ENCODE measurements at regions not wholly inside any gene's neighbourhood (a gene's known extent, or its start where the extent isn't known, plus 50 kb on each side); places are given as distances from the start of the nearest gene placed in this dataset.

DNA sequence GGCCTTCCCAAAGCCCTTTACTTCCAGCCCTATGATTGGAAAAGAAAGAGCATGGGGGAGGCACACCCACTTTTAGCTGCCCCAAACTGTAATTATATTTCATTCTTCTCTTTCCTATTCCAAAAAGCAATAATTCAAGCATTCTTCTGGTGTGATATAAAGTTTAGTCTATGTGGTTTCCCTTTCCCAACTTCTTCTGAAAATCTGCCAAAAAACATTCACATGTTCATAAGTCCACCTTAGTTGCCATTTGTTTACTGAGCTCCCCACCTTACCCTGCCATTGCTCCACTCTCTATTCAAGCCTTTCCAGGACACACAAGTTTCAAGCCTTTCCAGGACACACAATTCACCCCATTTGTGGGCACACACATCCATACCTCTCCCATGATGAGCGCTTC lies 111.6 kb upstream of the BMAL1 start:
- WGBS, 2 experiments: 96 to 100% methylated on average over 1 of the region's 1 CpG

DNA sequence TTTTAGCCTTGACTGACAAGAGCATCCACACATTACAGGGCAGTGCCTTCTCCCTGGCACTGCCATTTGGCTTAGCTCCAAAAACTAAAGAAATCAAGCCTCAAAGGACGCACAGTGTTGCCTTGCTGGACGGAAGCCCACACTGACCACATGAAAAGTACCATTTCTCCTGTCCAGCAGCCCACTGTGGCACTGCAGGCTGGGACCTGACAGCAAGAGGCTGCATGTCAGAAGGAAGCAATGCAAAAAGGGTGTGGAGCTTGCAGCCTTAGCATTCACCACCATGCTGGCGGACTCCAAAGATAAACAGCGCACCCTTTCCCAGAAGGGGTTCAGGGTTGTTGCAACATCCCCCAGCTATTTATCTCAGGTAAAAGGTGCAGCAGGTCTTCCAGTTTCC lies 109.3 kb upstream of the BMAL1 start:
- H3K36me3 ChIP-seq (ENCODE audit: control insufficient read depth, insufficient read depth, low read length): no peaks in the 10 kb centered on the region
- no peaks in the 10 kb centered on the region for H3K27me3 ChIP-seq (ENCODE audit: control insufficient read depth, insufficient read depth, low read length, poor library complexity, severe bottlenecking)
- H3K9me3 ChIP-seq (ENCODE audit: control insufficient read depth, low read length): no peaks in the 10 kb centered on the region
- no peak overlapping the region for H3K27ac ChIP-seq (ENCODE audit: insufficient read depth, low read depth, low read length, poor library complexity, severe bottlenecking)
- WGBS, 2 experiments: 95% methylated on average over 4 of the region's 4 CpGs
- no peaks in the 10 kb centered on the region for H3K4me1 ChIP-seq (ENCODE audit: control insufficient read depth, insufficient read depth, low read length)
- no peak overlapping the region for H3K4me3 ChIP-seq (ENCODE audit: insufficient read depth, low read depth, low read length)

More for the DNA sequence above, 111.6 kb upstream of the BMAL1 start:
- H3K36me3 ChIP-seq (ENCODE audit: control insufficient read depth, insufficient read depth, low read length): no peaks in the 10 kb centered on the region
- H3K9me3 ChIP-seq (ENCODE audit: control insufficient read depth, low read length): no peaks in the 10 kb centered on the region
- no peak overlapping the region for H3K4me3 ChIP-seq (ENCODE audit: insufficient read depth, low read depth, low read length)
- H3K4me1 ChIP-seq (ENCODE audit: control insufficient read depth, insufficient read depth, low read length): peaks cover 1% of the 10 kb centered on the region
- H3K27ac ChIP-seq (ENCODE audit: insufficient read depth, low read depth, low read length, poor library complexity, severe bottlenecking): no peak overlapping the region
- H3K27me3 ChIP-seq (ENCODE audit: control insufficient read depth, insufficient read depth, low read length, poor library complexity, severe bottlenecking): no peaks in the 10 kb centered on the region

DNA sequence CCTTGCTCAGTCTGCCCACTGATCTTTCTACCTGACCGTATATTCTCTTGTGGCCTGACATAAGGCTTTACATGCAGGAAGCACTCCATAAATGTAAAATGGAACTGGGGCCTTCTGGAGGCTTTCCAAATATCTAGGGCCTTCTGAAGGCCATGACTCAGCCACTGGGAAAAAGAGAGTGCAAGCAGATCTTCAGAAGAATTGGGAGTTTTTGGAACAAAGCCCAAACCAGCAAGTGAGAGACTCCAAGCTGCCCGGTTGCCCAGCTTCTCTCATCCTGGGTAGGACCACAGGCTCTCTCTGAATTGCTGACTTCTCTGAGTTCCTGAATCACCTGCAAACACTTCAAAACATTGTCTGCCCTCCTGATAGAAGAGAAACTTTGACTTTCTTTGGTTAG lies 107.9 kb upstream of the BMAL1 start:
- WGBS, 2 experiments: 79 to 82% methylated on average over 2 of the region's 2 CpGs
- H3K4me3 ChIP-seq (ENCODE audit: insufficient read depth, low read depth, low read length): no peak overlapping the region
- H3K36me3 ChIP-seq (ENCODE audit: control insufficient read depth, insufficient read depth, low read length): no peaks in the 10 kb centered on the region
- no peaks in the 10 kb centered on the region for H3K9me3 ChIP-seq (ENCODE audit: control insufficient read depth, low read length)
- no peaks in the 10 kb centered on the region for H3K27me3 ChIP-seq (ENCODE audit: control insufficient read depth, insufficient read depth, low read length, poor library complexity, severe bottlenecking)
- H3K4me1 ChIP-seq (ENCODE audit: control insufficient read depth, insufficient read depth, low read length): no peaks in the 10 kb centered on the region
- no peak overlapping the region for H3K27ac ChIP-seq (ENCODE audit: insufficient read depth, low read depth, low read length, poor library complexity, severe bottlenecking)

DNA sequence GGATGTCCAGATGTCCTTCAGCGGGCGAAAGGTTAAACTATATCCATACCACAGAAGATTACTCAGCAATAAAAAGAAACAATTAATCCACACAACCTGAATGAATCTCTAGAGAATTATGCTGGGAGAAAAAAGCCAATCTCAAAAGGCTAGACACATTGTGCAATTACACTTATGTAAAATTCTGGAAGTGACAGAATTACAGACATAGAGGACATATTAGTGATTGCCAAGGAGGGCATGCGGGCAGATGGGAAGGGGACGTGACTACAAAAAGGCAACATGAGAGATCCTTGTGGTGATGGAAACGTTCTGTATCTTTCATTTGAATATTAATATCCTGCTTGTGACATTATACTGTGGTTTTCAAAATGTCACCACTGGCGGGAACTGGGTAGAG lies 103.5 kb upstream of the BMAL1 start:
- Histone ChIP-seq H3K4me3 (ENCODE audit: insufficient read depth, low read depth, low read length) (no peak overlapping the region), H3K4me1 (ENCODE audit: control insufficient read depth, insufficient read depth, low read length) (no peaks in the 10 kb centered on the region), H3K27me3 (ENCODE audit: control insufficient read depth, insufficient read depth, low read length, poor library complexity, severe bottlenecking) (no peaks in the 10 kb centered on the region), H3K27ac (ENCODE audit: insufficient read depth, low read depth, low read length, poor library complexity, severe bottlenecking) (no peak overlapping the region), H3K9me3 (ENCODE audit: control insufficient read depth, low read length) (no peaks in the 10 kb centered on the region), H3K36me3 (ENCODE audit: control insufficient read depth, insufficient read depth, low read length) (no peaks in the 10 kb centered on the region)
- 81 to 86% methylated on average over 5 of the region's 6 CpGs for WGBS, 2 experiments

DNA sequence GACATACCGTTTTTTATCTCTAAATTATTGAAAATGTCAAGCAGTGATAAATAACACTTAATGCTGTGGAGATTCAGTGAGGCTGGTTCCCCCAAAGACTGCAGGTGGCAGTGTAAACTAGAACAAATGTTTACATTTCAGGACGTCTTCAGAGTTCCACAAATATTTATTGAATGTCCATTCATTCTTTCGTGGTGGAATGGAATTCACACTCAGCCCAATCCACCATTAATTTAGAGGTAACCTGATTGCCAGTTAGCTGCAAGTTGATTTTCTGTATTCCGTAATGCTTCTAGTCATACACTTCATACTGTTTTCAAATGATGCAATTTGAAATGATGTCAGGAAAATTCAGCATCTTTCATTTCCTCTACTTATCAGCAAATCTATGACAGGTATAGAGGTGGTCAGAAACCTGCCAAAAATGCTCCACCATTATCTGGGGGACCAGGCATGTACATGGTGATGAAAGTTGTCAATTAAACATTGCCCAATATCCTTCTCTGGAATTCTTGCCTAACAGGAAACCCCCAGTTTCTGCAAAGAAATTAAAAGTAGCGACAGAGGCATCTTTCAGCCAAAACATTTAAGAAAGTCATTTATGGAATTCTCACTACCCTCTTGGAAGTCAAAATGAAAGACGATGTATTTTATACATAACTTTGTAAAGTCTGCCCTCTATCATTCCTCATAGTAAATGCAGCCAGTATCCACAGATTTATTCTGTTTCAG lies 94.3 kb upstream of the BMAL1 start:
- WGBS, 2 experiments: 26 to 45% methylated on average over 3 to 6 of the region's 6 CpGs
- Histone ChIP-seq H3K4me3 (ENCODE audit: insufficient read depth, low read depth, low read length) (no peak overlapping the region), H3K27ac (ENCODE audit: insufficient read depth, low read depth, low read length, poor library complexity, severe bottlenecking) (no peak overlapping the region), H3K4me1 (ENCODE audit: control insufficient read depth, insufficient read depth, low read length) (no peaks in the 10 kb centered on the region), H3K36me3 (ENCODE audit: control insufficient read depth, insufficient read depth, low read length) (no peaks in the 10 kb centered on the region), H3K27me3 (ENCODE audit: control insufficient read depth, insufficient read depth, low read length, poor library complexity, severe bottlenecking) (no peaks in the 10 kb centered on the region), H3K9me3 (ENCODE audit: control insufficient read depth, low read length) (no peaks in the 10 kb centered on the region)

DNA sequence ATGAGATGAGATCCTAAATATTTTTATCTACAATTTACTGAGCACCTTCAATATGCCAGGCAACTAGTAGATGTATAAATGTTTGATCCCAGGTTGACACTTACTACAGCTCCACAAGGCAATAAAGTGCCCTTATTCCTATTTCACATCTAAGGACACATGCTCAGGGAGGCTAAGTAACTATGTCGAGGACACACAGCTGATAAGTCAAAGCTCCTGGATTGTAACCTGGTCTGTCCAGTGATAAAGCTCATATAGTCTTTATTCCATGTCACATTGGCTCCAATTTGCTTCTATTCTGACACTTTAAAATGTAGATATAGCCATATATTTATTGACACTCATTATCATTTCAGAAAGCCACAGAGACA lies 93.8 kb upstream of the BMAL1 start:
- H3K9me3 ChIP-seq (ENCODE audit: control insufficient read depth, low read length): no peaks in the 10 kb centered on the region
- H3K4me1 ChIP-seq (ENCODE audit: control insufficient read depth, insufficient read depth, low read length): no peaks in the 10 kb centered on the region
- 93 to 94% methylated on average over 1 of the region's 1 CpG for WGBS, 2 experiments
- H3K36me3 ChIP-seq (ENCODE audit: control insufficient read depth, insufficient read depth, low read length): no peaks in the 10 kb centered on the region
- H3K27me3 ChIP-seq (ENCODE audit: control insufficient read depth, insufficient read depth, low read length, poor library complexity, severe bottlenecking): no peaks in the 10 kb centered on the region
- no peak overlapping the region for H3K4me3 ChIP-seq (ENCODE audit: insufficient read depth, low read depth, low read length)
- H3K27ac ChIP-seq (ENCODE audit: insufficient read depth, low read depth, low read length, poor library complexity, severe bottlenecking): no peak overlapping the region

DNA sequence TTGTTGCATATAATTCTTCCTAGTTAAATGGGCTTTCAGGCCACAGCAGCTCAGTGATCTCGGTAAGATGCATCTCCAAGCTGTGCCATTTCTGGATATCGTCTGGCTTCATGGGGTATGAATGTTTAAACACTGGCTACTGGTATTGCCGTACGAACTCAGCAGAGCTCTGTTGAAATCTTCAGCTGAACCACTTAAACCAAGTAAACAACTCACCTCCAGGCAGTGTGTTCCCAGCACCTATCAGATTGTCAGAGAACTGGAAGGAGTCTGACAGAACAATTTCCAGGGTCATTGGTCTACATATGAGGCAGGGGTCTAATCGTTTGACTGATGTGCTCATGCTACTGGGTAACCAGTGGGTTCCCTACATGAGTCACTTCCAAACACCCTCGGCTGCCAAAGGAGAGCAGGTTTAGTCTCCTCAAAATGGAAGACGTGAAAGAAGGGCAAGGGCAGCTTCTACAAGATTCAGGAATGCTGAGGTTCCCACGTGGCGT lies 93.2 kb upstream of the BMAL1 start:
- no peaks in the 10 kb centered on the region for H3K36me3 ChIP-seq (ENCODE audit: control insufficient read depth, insufficient read depth, low read length)
- WGBS, 2 experiments: 81 to 84% methylated on average over 9 of the region's 9 CpGs
- H3K27ac ChIP-seq (ENCODE audit: insufficient read depth, low read depth, low read length, poor library complexity, severe bottlenecking): no peak overlapping the region
- H3K9me3 ChIP-seq (ENCODE audit: control insufficient read depth, low read length): no peaks in the 10 kb centered on the region
- no peaks in the 10 kb centered on the region for H3K27me3 ChIP-seq (ENCODE audit: control insufficient read depth, insufficient read depth, low read length, poor library complexity, severe bottlenecking)
- no peak overlapping the region for H3K4me3 ChIP-seq (ENCODE audit: insufficient read depth, low read depth, low read length)
- H3K4me1 ChIP-seq (ENCODE audit: control insufficient read depth, insufficient read depth, low read length): no peaks in the 10 kb centered on the region

DNA sequence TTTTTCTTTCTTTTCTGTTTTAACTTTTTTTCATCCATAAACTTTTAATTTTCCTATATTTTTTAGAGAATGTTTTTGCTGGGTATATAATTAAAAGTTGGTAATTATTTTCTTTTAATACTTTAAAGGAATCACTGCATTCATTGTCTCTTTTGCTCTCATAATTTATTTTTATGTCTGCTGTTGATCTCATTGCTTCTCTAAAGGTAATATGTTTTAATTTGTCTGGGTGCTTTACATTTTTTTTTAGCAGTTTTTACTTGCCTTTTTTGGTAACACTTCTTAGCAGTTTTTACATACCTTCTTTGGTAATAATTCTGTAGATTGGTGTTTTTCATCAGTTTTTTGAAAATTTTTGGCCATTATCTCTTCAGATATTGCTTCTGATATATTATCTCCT lies 89.4 kb upstream of the BMAL1 start:
- H3K27me3 ChIP-seq (ENCODE audit: control insufficient read depth, insufficient read depth, low read length, poor library complexity, severe bottlenecking): no peaks in the 10 kb centered on the region
- H3K27ac ChIP-seq (ENCODE audit: insufficient read depth, low read depth, low read length, poor library complexity, severe bottlenecking): no peak overlapping the region
- no peaks in the 10 kb centered on the region for H3K36me3 ChIP-seq (ENCODE audit: control insufficient read depth, insufficient read depth, low read length)
- no peaks in the 10 kb centered on the region for H3K4me1 ChIP-seq (ENCODE audit: control insufficient read depth, insufficient read depth, low read length)
- no peak overlapping the region for H3K4me3 ChIP-seq (ENCODE audit: insufficient read depth, low read depth, low read length)
- no peaks in the 10 kb centered on the region for H3K9me3 ChIP-seq (ENCODE audit: control insufficient read depth, low read length)

DNA sequence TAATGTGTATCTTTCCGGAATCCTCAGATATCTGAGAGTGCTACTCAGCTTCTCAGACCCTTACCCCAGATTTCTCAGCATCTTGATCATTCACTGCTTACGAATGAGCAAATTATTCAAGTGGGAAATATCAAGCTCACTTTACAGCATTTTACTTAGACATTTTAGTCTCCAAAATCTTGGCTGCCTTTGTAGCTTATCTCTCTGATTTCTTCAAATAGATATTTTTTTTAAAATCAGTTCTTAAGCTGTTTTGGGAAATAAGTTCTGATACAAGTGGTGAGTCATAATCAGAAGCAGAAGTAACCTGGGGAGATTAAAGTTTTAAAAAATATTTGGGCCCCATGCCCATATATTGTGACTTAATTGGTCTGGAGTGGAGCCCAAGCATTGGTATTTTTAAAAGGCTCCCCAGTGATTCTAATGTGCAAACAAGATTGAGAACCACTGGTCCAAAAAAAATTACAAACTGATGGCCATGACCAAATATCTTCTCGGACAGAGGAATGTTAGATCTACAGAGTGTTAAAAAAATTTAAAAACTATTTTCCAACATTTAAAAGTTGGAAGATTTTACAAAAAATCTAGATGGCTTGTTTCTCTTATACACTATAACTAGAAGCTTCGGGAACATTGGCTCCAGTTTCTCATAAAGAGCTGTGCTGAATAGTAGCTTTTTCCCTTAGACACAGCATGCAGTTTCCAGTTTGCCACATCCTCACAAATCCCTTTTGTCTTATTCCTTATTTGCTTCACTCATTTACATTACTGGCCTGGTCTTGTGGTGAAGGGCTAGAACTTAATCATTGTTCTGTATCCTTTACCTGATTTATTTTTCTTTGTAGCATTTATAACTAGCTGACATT lies 87.8 kb upstream of the BMAL1 start:
- H3K27me3 ChIP-seq (ENCODE audit: control insufficient read depth, insufficient read depth, low read length, poor library complexity, severe bottlenecking): no peaks in the 10 kb centered on the region
- no peak overlapping the region for H3K27ac ChIP-seq (ENCODE audit: insufficient read depth, low read depth, low read length, poor library complexity, severe bottlenecking)
- no peaks in the 10 kb centered on the region for H3K36me3 ChIP-seq (ENCODE audit: control insufficient read depth, insufficient read depth, low read length)
- 82 to 87% methylated on average over 3 to 4 of the region's 4 CpGs for WGBS, 2 experiments
- no peaks in the 10 kb centered on the region for H3K4me1 ChIP-seq (ENCODE audit: control insufficient read depth, insufficient read depth, low read length)
- H3K4me3 ChIP-seq (ENCODE audit: insufficient read depth, low read depth, low read length): no peak overlapping the region
- H3K9me3 ChIP-seq (ENCODE audit: control insufficient read depth, low read length): no peaks in the 10 kb centered on the region

DNA sequence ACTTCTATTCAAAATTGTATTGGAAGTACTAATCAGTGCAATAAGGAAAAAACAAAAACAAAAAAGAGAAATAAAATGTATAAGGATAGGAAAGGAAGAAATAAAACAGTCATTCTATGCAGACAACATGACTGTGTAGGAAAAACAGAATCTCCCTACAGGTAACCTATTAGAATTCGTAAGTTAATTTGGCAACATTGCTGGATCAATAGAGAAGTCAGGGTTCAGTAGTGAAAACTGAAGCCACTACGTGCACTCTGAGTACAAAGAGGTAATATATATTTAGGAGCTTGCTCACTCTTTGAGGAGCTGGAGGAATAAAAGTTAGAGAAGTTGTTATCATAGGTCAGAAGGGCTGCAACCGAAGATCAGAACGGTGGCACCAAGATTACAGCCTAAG lies 84.0 kb upstream of the BMAL1 start:
- WGBS, 2 experiments: 90 to 95% methylated on average over 4 of the region's 4 CpGs
- no peak overlapping the region for H3K4me3 ChIP-seq (ENCODE audit: insufficient read depth, low read depth, low read length)
- H3K9me3 ChIP-seq (ENCODE audit: control insufficient read depth, low read length): no peaks in the 10 kb centered on the region
- no peaks in the 10 kb centered on the region for H3K4me1 ChIP-seq (ENCODE audit: control insufficient read depth, insufficient read depth, low read length)
- H3K27me3 ChIP-seq (ENCODE audit: control insufficient read depth, insufficient read depth, low read length, poor library complexity, severe bottlenecking): no peaks in the 10 kb centered on the region
- no peak overlapping the region for H3K27ac ChIP-seq (ENCODE audit: insufficient read depth, low read depth, low read length, poor library complexity, severe bottlenecking)
- no peaks in the 10 kb centered on the region for H3K36me3 ChIP-seq (ENCODE audit: control insufficient read depth, insufficient read depth, low read length)
